ENCODE measurements at regions not wholly inside any gene's neighbourhood (a gene's known extent, or its start where the extent isn't known, plus 50 kb on each side); places are given as distances from the start of the nearest gene placed in this dataset.

DNA sequence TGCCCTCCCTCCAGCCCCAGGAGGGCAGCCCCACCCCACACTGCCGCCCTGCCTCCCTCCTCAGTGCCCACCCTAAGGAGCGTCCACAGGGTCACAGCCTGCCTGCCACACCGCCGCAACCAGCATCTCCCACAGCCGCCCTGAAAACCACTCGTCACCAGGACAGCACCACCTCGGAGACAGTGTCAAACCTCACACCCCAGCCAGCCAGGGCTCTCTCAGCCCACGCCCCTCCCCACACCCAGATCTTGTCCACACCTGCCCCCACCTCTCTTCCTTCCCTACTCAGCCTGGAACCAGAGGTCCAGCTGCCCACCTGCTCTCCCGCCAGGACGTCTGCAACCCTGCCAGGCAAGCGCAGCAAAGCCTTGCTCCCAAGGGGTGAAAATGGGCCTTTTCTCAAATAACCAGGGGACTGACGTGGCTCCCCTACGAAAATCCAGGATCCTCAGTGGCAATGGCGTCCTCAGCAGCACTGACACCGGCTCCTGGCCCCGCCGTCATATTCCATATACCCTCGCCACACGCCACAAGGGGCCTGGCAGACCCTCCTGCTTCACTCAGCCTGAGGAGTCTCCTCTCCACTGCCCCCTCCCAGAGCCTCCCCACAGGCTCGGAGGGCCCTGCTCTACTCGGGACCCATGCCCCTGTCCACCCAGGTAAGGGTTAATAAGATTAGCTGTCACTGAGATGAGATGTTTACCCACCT is 71.0 kb upstream of the ADAMTS2 start:
- FAIRE-seq (no peak), DNase-seq (ENCODE audit: low read depth, low spot score) (no peak)
- H3K9ac ChIP-seq (replicated peaks; ENCODE audit: extremely low read depth, insufficient read depth, low read length), result no peak overlapping the region
- no peaks in the 10 kb centered on the region for H3K36me3 ChIP-seq (ENCODE audit: control insufficient read depth in 2 of 2, extremely low read depth in 1 of 2, insufficient read depth in 2 of 2, low read length in 2 of 2)
- no TSS peak for BruUV-seq (replicated peaks)
- H3K27me3 ChIP-seq (ENCODE audit: control insufficient read depth in 2 of 2, insufficient read depth in 2 of 2, low read length in 2 of 2), result no peaks in the 10 kb centered on the region
- no peaks in the 10 kb centered on the region for H3K4me1 ChIP-seq (ENCODE audit: control insufficient read depth, extremely low read depth, insufficient read depth, low read length)
- TF ChIP-seq EZH2 (IDR thresholded peaks at IDR 0.05; ENCODE audit: borderline replicate concordance, low read depth, low read length, severe bottlenecking) (no peak), FOS (IDR thresholded peaks at IDR 0.05; ENCODE audit: borderline replicate concordance, insufficient read depth, low read length) (no peak), MYC (IDR thresholded peaks at IDR 0.05; ENCODE audit: low read depth, low read length) (no peak), POLR2A (IDR thresholded peaks at IDR 0.05; ENCODE audit: low read depth, low read length) (no peak), GATA2 (IDR thresholded peaks at IDR 0.05; ENCODE audit: insufficient read depth, insufficient read length, low read depth, low read length) (no peak), POLR2AphosphoS5 (IDR thresholded peaks at IDR 0.05; ENCODE audit: insufficient read depth, low read depth, low read length) (no peak)
- TF ChIP-seq, protein P1, sequence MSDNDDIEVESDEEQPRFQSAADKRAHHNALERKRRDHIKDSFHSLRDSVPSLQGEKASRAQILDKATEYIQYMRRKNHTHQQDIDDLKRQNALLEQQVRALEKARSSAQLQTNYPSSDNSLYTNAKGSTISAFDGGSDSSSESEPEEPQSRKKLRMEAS (IDR thresholded peaks at IDR 0.05; ENCODE audit: insufficient read depth, insufficient read length), result no peak
- TF ChIP-seq, protein P2, sequence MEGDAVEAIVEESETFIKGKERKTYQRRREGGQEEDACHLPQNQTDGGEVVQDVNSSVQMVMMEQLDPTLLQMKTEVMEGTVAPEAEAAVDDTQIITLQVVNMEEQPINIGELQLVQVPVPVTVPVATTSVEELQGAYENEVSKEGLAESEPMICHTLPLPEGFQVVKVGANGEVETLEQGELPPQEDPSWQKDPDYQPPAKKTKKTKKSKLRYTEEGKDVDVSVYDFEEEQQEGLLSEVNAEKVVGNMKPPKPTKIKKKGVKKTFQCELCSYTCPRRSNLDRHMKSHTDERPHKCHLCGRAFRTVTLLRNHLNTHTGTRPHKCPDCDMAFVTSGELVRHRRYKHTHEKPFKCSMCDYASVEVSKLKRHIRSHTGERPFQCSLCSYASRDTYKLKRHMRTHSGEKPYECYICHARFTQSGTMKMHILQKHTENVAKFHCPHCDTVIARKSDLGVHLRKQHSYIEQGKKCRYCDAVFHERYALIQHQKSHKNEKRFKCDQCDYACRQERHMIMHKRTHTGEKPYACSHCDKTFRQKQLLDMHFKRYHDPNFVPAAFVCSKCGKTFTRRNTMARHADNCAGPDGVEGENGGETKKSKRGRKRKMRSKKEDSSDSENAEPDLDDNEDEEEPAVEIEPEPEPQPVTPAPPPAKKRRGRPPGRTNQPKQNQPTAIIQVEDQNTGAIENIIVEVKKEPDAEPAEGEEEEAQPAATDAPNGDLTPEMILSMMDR (IDR thresholded peaks at IDR 0.05; ENCODE audit: extremely low read depth in 1 of 2, insufficient read depth in 1 of 2, low read depth in 1 of 2, low read length in 2 of 2), result no peak
- H3K9me3 ChIP-seq (replicated peaks; ENCODE audit: control insufficient read depth, insufficient read depth, low read length), result peaks cover 2% of the 10 kb centered on the region
- H3K27ac ChIP-seq (ENCODE audit: insufficient read depth, low read depth, low read length), result no peak overlapping the region
- no peak overlapping the region for H3K4me3 ChIP-seq (replicated peaks in 1 of 3; ENCODE audit: insufficient read depth in 1 of 3, low read depth in 1 of 3, low read length in 3 of 3)
- dilution Hi-C loops (cut with MboI; ENCODE audit: extremely low pct_ligation_motif_present, low sequenced_read_pairs), result no loop called here
- ChIA-PET POLR2A (no interaction called here), CTCF (no interaction called here)
- H2AFZ ChIP-seq (ENCODE audit: low read depth, low read length), result no peak overlapping the region
- H3K79me2 ChIP-seq (ENCODE audit: control insufficient read depth, insufficient read depth, low read length), result no peaks in the 10 kb centered on the region
- H3K4me2 ChIP-seq (ENCODE audit: insufficient read depth, low read length), result no peak overlapping the region
- no peaks in the 10 kb centered on the region for H4K20me1 ChIP-seq (replicated peaks; ENCODE audit: control insufficient read depth, extremely low read depth, insufficient read depth, low read length)
- no peaks in the 10 kb centered on the region for H3K9me1 ChIP-seq (replicated peaks; ENCODE audit: control insufficient read depth, extremely low read depth, insufficient read depth, low read length)
- intact Hi-C loops (cut with micrococcal nuclease), result no loop called here

All from endothelial cell of umbilical vein (primary cell).